ENCODE measurements at regions not wholly inside any gene's neighbourhood (a gene's known extent, or its start where the extent isn't known, plus 50 kb on each side); places are given as distances from the start of the nearest gene placed in this dataset.

DNA sequence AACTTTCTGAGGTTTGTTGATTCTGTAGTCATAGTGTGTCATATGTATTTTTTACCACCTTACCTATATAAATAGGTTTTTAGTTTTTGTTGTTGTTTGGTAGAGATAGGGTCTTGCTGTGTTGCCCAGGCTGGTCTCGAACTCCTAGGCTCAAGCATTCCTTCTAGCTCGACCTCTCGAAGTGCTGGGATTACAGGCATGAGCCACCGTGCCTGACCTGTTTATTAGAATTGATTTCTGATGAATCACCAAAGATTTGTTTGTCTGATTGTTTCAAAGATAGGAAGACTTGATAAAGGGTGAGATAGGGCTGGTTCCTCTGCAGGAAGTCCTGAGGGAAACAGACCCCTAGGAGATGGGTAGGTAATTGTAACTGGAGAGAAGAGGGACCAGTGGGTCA is 481.6 kb downstream of the PCNX1 start:
- no peaks in the 10 kb centered on the region for H3K4me1 ChIP-seq (ENCODE audit: low read depth, poor library complexity, severe bottlenecking)
- H3K9ac ChIP-seq, result no peak overlapping the region
- H3K79me2 ChIP-seq (ENCODE audit: insufficient read depth, low read depth), result no peaks in the 10 kb centered on the region
- no peak overlapping the region for H3K4me2 ChIP-seq
- no peaks in the 10 kb centered on the region for H3K27me3 ChIP-seq (ENCODE audit: insufficient read depth, low read depth)
- H3K4me3 ChIP-seq (IDR thresholded peaks at IDR 0.05; ENCODE audit: insufficient read depth, low read depth, low read length), result no peak overlapping the region
- H4K20me1 ChIP-seq (ENCODE audit: insufficient read depth), result no peaks in the 10 kb centered on the region
- no peaks in the 10 kb centered on the region for H3K36me3 ChIP-seq (ENCODE audit: insufficient read depth)
- H2AFZ ChIP-seq (ENCODE audit: low read depth), result no peak overlapping the region
- H3K27ac ChIP-seq, result no peak overlapping the region
- TF ChIP-seq, protein P1, sequence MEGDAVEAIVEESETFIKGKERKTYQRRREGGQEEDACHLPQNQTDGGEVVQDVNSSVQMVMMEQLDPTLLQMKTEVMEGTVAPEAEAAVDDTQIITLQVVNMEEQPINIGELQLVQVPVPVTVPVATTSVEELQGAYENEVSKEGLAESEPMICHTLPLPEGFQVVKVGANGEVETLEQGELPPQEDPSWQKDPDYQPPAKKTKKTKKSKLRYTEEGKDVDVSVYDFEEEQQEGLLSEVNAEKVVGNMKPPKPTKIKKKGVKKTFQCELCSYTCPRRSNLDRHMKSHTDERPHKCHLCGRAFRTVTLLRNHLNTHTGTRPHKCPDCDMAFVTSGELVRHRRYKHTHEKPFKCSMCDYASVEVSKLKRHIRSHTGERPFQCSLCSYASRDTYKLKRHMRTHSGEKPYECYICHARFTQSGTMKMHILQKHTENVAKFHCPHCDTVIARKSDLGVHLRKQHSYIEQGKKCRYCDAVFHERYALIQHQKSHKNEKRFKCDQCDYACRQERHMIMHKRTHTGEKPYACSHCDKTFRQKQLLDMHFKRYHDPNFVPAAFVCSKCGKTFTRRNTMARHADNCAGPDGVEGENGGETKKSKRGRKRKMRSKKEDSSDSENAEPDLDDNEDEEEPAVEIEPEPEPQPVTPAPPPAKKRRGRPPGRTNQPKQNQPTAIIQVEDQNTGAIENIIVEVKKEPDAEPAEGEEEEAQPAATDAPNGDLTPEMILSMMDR (conservative IDR thresholded peaks at IDR 0.05; ENCODE audit: low read depth, low read length), result no peak

DNA sequence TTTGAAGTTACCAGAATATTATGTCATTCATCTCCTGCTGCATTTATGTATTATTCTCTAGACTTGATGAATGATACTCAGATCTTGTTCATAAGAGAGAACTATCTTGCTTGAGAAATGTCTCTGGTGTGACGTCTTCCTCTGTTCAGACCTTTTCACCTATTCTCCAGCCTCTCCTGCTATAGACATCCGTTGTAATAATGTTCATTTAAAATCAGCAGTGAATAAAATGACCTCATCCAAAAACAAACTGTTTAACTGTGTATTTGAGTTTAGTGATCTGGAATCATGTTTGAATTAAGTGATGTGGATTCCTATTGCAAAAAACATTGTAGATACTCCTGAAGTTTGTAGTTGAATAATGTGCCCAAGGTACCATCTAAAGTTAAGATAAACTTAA is 487.1 kb downstream of the PCNX1 start:
- Histone ChIP-seq H2AFZ (ENCODE audit: low read depth) (no peak overlapping the region), H3K27me3 (ENCODE audit: insufficient read depth, low read depth) (no peaks in the 10 kb centered on the region), H3K79me2 (ENCODE audit: insufficient read depth, low read depth) (no peaks in the 10 kb centered on the region)

GRCh38 chr14:71395151-71395604 is 487.9 kb downstream of the PCNX1 start:
- Histone ChIP-seq H3K27ac (no peak overlapping the region), H3K9ac (no peak overlapping the region), H3K27me3 (ENCODE audit: insufficient read depth, low read depth) (no peaks in the 10 kb centered on the region), H3K36me3 (ENCODE audit: insufficient read depth) (no peaks in the 10 kb centered on the region), H3K4me1 (ENCODE audit: low read depth, poor library complexity, severe bottlenecking) (no peaks in the 10 kb centered on the region), H2AFZ (ENCODE audit: low read depth) (no peak overlapping the region), H3K4me3 (IDR thresholded peaks at IDR 0.05; ENCODE audit: insufficient read depth, low read depth, low read length) (no peak overlapping the region), H4K20me1 (ENCODE audit: insufficient read depth) (no peaks in the 10 kb centered on the region), H3K4me2 (no peak overlapping the region), H3K79me2 (ENCODE audit: insufficient read depth, low read depth) (no peaks in the 10 kb centered on the region)
- TF ChIP-seq, protein P1 (conservative IDR thresholded peaks at IDR 0.05; ENCODE audit: low read depth, low read length), result no peak

More for the DNA sequence above, 487.1 kb downstream of the PCNX1 start:
- Histone ChIP-seq H3K4me1 (ENCODE audit: low read depth, poor library complexity, severe bottlenecking) (no peaks in the 10 kb centered on the region), H3K36me3 (ENCODE audit: insufficient read depth) (no peaks in the 10 kb centered on the region), H3K9ac (no peak overlapping the region), H3K4me2 (no peak overlapping the region), H4K20me1 (ENCODE audit: insufficient read depth) (no peaks in the 10 kb centered on the region), H3K4me3 (IDR thresholded peaks at IDR 0.05; ENCODE audit: insufficient read depth, low read depth, low read length) (no peak overlapping the region), H3K27ac (no peak overlapping the region)
- TF ChIP-seq, protein P1 (conservative IDR thresholded peaks at IDR 0.05; ENCODE audit: low read depth, low read length), result no peak

DNA sequence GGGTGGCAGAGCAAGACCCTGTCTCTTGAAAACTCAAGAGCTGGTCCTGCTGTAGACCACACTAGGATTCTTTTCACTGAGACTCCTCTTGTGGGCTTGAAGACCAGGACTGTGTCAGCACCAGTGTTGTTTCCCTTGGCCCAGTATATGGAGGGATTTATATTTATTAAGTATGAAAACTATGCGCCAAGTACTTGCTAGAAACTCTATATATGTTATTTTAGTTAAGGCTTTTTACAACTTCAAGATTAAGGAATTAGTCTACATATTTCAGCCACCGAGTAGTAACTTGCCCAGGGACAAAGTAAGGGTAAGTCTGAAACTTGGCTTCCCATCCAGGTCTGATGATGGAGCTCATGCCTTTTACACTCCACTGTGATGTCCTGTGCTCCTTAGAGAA is 488.4 kb downstream of the PCNX1 start:
- Histone ChIP-seq H3K4me1 (ENCODE audit: low read depth, poor library complexity, severe bottlenecking) (no peaks in the 10 kb centered on the region), H3K27ac (no peak overlapping the region), H3K4me2 (no peak overlapping the region), H3K9ac (no peak overlapping the region), H3K27me3 (ENCODE audit: insufficient read depth, low read depth) (no peaks in the 10 kb centered on the region), H3K79me2 (ENCODE audit: insufficient read depth, low read depth) (no peaks in the 10 kb centered on the region), H4K20me1 (ENCODE audit: insufficient read depth) (no peaks in the 10 kb centered on the region), H2AFZ (ENCODE audit: low read depth) (no peak overlapping the region), H3K36me3 (ENCODE audit: insufficient read depth) (no peaks in the 10 kb centered on the region), H3K4me3 (IDR thresholded peaks at IDR 0.05; ENCODE audit: insufficient read depth, low read depth, low read length) (no peak overlapping the region)
- TF ChIP-seq, protein P1 (conservative IDR thresholded peaks at IDR 0.05; ENCODE audit: low read depth, low read length), result no peak
